ENCODE measurements at regions not wholly inside any gene's neighbourhood (a gene's known extent, or its start where the extent isn't known, plus 50 kb on each side); places are given as distances from the start of the nearest gene placed in this dataset.

DNA sequence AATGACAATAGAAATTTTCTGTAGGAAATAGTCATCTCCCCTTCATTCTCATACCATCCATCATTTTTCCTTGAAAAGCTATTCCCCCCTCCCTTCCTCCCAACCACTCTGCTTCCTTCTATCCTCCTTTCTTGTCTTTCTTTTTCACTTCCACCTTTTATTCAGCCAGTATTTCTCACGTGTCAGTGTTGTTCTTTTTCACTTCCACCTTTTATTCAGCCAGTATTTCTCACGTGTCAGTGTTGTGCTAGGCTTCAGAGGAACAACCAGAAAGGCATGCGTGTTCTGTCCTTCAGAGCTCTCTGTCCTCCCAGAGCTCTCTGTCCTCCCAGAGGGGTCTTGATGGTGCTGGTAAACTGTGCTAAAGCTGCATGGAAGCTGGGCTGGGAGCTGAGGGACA lies 419.6 kb downstream of the GADD45G start:
- no peaks in the 10 kb centered on the region for H3K9me3 ChIP-seq (ENCODE audit: control insufficient read depth, low read length)
- intact Hi-C loops (cut with DNase I) = no loop called here

DNA sequence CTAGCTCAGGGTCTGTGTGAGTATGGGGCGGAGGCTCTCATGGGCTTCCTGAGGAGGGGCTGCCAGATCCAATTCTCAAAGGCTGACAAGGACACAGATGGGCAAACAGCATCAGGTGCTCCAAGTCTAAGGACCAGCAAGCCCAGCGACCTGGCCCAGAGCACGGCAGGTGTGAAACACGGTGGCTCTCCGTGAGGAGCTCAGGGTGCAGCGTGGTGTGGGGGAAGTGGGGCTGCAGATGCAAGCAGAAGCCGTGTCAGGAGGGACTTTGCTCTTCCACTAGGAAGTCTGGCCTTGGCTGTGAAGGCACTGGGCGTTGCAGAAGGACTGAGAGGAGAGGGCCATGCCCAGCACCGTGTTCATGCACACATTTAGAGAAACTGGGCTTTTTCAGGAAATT lies 420.0 kb downstream of the GADD45G start:
- no peaks in the 10 kb centered on the region for H3K27me3 ChIP-seq (ENCODE audit: control insufficient read depth in 1 of 2, insufficient read depth in 2 of 2, low read length in 1 of 2)
- 90 to 95% methylated on average over 9 of the region's 9 CpGs for WGBS, 2 donors
- no peaks in the 10 kb centered on the region for H3K9me3 ChIP-seq (ENCODE audit: control insufficient read depth, low read length)
- ATAC-seq (ENCODE audit: low FRiP score) (no peak), DNase-seq (peak in 1 of 2 donors; percentile 57)
- no peaks in the 10 kb centered on the region for H3K36me3 ChIP-seq (ENCODE audit: control insufficient read depth in 1 of 2, insufficient read depth in 2 of 2, low read length in 1 of 2)
- H3K4me3 ChIP-seq (ENCODE audit: low read length in 2 of 2) = no peak overlapping the region
- no peak overlapping the region for H3K27ac ChIP-seq (ENCODE audit: low read depth in 1 of 2, low read length in 2 of 2)
- intact Hi-C loops (cut with DNase I) = no loop called here
- H3K4me1 ChIP-seq (ENCODE audit: control insufficient read depth in 1 of 2, insufficient read depth in 2 of 2, low read length in 2 of 2) = peaks cover 0 to 3% of the 10 kb centered on the region in 2 donors

More for the DNA sequence above, 419.6 kb downstream of the GADD45G start:
- WGBS, 2 donors = 63 to 77% methylated on average over 3 of the region's 3 CpGs
- Histone ChIP-seq H3K27me3 (ENCODE audit: control insufficient read depth in 1 of 2, insufficient read depth in 2 of 2, low read length in 1 of 2) (no peaks in the 10 kb centered on the region), H3K4me1 (ENCODE audit: control insufficient read depth in 1 of 2, insufficient read depth in 2 of 2, low read length in 2 of 2) (peaks cover 0 to 3% of the 10 kb centered on the region in 2 donors), H3K4me3 (ENCODE audit: low read length in 2 of 2) (no peak overlapping the region), H3K36me3 (ENCODE audit: control insufficient read depth in 1 of 2, insufficient read depth in 2 of 2, low read length in 1 of 2) (no peaks in the 10 kb centered on the region), H3K27ac (ENCODE audit: low read depth in 1 of 2, low read length in 2 of 2) (no peak overlapping the region)
- DNase-seq (no peak), ATAC-seq (ENCODE audit: low FRiP score) (no peak)

DNA sequence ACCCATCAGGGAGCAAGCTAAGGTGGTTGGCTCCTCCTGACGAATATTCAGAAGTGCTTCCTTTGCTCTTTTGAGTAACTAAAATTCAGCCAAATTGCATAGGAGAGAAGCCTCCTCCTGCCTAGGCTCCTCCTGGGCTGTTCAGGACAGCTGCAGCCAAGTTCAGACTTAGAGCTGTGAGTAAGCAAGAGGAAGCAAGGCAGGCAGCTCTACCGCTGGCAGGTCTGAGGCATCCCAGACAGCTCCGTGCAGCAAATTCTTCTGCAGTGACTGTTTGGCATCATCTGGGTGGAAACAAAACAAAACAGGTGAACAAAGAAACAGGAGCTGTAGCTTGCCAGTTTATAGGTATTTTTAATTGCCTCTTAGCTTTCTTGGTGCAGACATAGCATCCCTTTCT lies 421.0 kb downstream of the GADD45G start:
- H3K27ac ChIP-seq (ENCODE audit: low read depth in 1 of 2, low read length in 2 of 2) = no peak overlapping the region
- DNase-seq = no peak

DNA sequence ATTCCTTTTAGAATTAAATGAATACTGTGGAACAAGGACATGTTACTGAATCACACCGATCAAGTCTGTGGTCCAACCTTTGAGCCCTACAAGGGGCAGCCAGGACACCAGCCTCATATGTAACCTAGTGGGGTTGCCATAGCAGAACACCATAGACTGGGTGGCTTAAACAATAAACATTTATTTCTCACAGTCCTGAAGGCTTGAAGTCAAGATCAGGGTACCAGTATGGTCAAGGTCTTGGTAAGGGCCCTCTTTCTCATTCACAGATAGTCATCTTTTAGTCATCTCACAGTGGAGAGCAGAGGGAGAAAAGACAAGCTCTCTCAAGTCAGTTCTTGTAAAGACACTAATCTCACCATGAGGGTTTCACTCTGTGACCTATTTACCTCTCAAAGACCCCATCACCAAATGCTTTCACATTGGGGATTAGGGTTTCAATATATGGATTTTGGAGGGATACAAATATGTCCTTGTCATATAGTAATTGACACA lies 422.5 kb downstream of the GADD45G start:
- WGBS, 2 donors = 95 to 97% methylated on average over 1 of the region's 1 CpG
- no peaks in the 10 kb centered on the region for H3K4me1 ChIP-seq (ENCODE audit: control insufficient read depth in 1 of 2, insufficient read depth in 2 of 2, low read length in 2 of 2)
- no peaks in the 10 kb centered on the region for H3K36me3 ChIP-seq (ENCODE audit: control insufficient read depth in 1 of 2, insufficient read depth in 2 of 2, low read length in 1 of 2)
- no peak for DNase-seq
- H3K9me3 ChIP-seq (ENCODE audit: control insufficient read depth, low read length) = no peaks in the 10 kb centered on the region
- no peak for ATAC-seq (ENCODE audit: low FRiP score)
- intact Hi-C loops (cut with DNase I) = no loop called here
- H3K27ac ChIP-seq (ENCODE audit: low read depth in 1 of 2, low read length in 2 of 2) = no peak overlapping the region
- H3K4me3 ChIP-seq (ENCODE audit: low read length in 2 of 2) = no peak overlapping the region
- H3K27me3 ChIP-seq (ENCODE audit: control insufficient read depth in 1 of 2, insufficient read depth in 2 of 2, low read length in 1 of 2) = no peaks in the 10 kb centered on the region

More for the DNA sequence above, 421.0 kb downstream of the GADD45G start:
- no peaks in the 10 kb centered on the region for H3K27me3 ChIP-seq (ENCODE audit: control insufficient read depth in 1 of 2, insufficient read depth in 2 of 2, low read length in 1 of 2)
- no peaks in the 10 kb centered on the region for H3K36me3 ChIP-seq (ENCODE audit: control insufficient read depth in 1 of 2, insufficient read depth in 2 of 2, low read length in 1 of 2)
- H3K4me1 ChIP-seq (ENCODE audit: control insufficient read depth in 1 of 2, insufficient read depth in 2 of 2, low read length in 2 of 2) = peaks cover 0 to 2% of the 10 kb centered on the region in 2 donors
- intact Hi-C loops (cut with DNase I) = no loop called here
- H3K9me3 ChIP-seq (ENCODE audit: control insufficient read depth, low read length) = no peaks in the 10 kb centered on the region
- 74 to 77% methylated on average over 3 of the region's 3 CpGs for WGBS, 2 donors
- ATAC-seq (ENCODE audit: low FRiP score) = no peak
- no peak overlapping the region for H3K4me3 ChIP-seq (ENCODE audit: low read length in 2 of 2)

DNA sequence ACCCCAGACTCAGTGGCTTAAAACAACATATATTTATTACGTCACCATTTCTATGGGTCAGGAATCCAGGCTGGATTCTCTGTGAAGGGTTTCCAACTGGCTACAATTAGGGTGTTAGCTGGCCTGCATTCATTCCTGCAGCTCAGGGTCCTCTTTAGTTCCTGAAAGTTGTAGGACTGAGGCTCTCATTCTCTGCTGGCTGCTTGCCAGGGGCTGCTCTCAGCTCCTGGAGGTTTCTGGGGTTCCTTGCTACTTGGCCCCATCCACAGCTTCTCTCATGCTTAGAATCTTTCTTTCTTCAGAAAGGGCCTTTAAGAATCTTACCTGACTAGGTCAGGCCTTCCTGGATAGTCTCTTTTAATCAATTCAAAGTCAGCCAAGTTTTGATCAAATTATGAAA lies 424.6 kb downstream of the GADD45G start:
- no peak for DNase-seq
- 44 to 60% methylated on average over 1 of the region's 1 CpG for WGBS, 2 donors
- Histone ChIP-seq H3K27me3 (ENCODE audit: control insufficient read depth in 1 of 2, insufficient read depth in 2 of 2, low read length in 1 of 2) (no peaks in the 10 kb centered on the region), H3K9me3 (ENCODE audit: control insufficient read depth, low read length) (no peaks in the 10 kb centered on the region), H3K4me3 (ENCODE audit: low read length in 2 of 2) (no peak overlapping the region), H3K36me3 (ENCODE audit: control insufficient read depth in 1 of 2, insufficient read depth in 2 of 2, low read length in 1 of 2) (no peaks in the 10 kb centered on the region), H3K27ac (ENCODE audit: low read depth in 1 of 2, low read length in 2 of 2) (no peak overlapping the region), H3K4me1 (ENCODE audit: control insufficient read depth in 1 of 2, insufficient read depth in 2 of 2, low read length in 2 of 2) (no peaks in the 10 kb centered on the region)
- ATAC-seq (ENCODE audit: low FRiP score) = no peak
- intact Hi-C loops (cut with DNase I) = no loop called here

DNA sequence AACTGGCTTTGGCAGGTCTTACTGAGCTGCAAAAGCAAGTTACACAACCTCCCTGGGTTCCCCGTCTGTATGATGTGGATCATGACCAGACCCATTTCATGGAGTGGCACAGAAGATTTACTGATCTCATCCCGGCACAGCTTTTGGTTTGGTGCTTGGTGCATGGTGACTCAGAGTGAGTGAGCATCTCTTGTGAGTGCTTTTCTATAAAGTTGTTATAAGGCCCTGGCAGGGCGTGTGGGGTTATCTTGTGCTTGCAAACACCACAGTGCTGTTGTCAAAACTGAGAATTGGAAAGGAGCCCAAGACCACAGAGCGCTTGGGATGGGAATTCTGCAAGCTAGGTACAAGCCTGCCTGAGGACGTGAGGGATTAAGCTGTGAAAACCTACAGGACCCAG lies 425.2 kb downstream of the GADD45G start:
- no peaks in the 10 kb centered on the region for H3K36me3 ChIP-seq (ENCODE audit: control insufficient read depth in 1 of 2, insufficient read depth in 2 of 2, low read length in 1 of 2)
- ATAC-seq (ENCODE audit: low FRiP score) = no peak
- no peaks in the 10 kb centered on the region for H3K27me3 ChIP-seq (ENCODE audit: control insufficient read depth in 1 of 2, insufficient read depth in 2 of 2, low read length in 1 of 2)
- WGBS, 2 donors = 90 to 91% methylated on average over 5 of the region's 5 CpGs
- intact Hi-C loops (cut with DNase I) = no loop called here
- H3K27ac ChIP-seq (ENCODE audit: low read depth in 1 of 2, low read length in 2 of 2) = no peak overlapping the region
- no peak for DNase-seq
- no peaks in the 10 kb centered on the region for H3K4me1 ChIP-seq (ENCODE audit: control insufficient read depth in 1 of 2, insufficient read depth in 2 of 2, low read length in 2 of 2)
- H3K4me3 ChIP-seq (ENCODE audit: low read length in 2 of 2) = no peak overlapping the region
- no peaks in the 10 kb centered on the region for H3K9me3 ChIP-seq (ENCODE audit: control insufficient read depth, low read length)

DNA sequence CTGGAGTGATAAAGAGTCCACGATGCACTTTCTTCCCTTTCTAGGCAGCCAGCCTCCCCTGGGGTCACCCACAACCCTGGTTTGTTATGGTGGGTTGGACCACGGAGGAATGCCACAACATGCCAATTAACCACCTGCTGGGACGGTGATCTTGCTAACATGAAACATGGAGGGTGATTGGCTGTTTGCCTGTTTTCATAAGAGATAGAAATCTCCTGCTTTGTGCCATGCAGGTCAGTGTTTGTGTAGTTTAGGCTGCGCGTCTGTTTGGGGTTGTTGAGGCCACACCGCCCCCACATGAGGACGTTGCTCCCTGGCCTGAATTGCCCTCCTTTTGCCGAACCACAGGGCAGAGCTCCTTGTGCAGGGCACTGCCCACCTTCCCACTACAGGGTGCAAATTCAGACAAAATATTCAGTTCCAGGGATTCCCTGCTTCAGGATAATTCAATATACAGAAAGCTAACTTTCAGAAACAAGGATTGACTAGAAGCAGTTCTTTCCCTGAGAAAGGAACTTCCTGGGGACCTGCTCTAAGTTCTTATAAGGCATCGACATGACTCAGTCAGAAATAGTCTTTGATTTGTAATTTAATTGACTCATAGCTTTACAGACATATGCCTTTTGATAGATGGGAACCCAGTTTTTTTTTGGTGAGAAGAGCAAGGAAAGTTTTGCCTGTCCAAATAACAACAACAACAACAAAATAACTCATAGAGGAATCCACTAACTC lies 427.6 kb downstream of the GADD45G start:
- no peaks in the 10 kb centered on the region for H3K36me3 ChIP-seq (ENCODE audit: control insufficient read depth in 1 of 2, insufficient read depth in 2 of 2, low read length in 1 of 2)
- H3K27ac ChIP-seq (ENCODE audit: low read depth in 1 of 2, low read length in 2 of 2) = no peak overlapping the region
- 59 to 66% methylated on average over 9 of the region's 9 CpGs for WGBS, 2 donors
- no peaks in the 10 kb centered on the region for H3K27me3 ChIP-seq (ENCODE audit: control insufficient read depth in 1 of 2, insufficient read depth in 2 of 2, low read length in 1 of 2)
- no peaks in the 10 kb centered on the region for H3K4me1 ChIP-seq (ENCODE audit: control insufficient read depth in 1 of 2, insufficient read depth in 2 of 2, low read length in 2 of 2)
- H3K9me3 ChIP-seq (ENCODE audit: control insufficient read depth, low read length) = no peaks in the 10 kb centered on the region
- no peak for ATAC-seq (ENCODE audit: low FRiP score)
- no peak for DNase-seq
- H3K4me3 ChIP-seq (ENCODE audit: low read length in 2 of 2) = no peak overlapping the region
- intact Hi-C loops (cut with DNase I) = no loop called here

DNA sequence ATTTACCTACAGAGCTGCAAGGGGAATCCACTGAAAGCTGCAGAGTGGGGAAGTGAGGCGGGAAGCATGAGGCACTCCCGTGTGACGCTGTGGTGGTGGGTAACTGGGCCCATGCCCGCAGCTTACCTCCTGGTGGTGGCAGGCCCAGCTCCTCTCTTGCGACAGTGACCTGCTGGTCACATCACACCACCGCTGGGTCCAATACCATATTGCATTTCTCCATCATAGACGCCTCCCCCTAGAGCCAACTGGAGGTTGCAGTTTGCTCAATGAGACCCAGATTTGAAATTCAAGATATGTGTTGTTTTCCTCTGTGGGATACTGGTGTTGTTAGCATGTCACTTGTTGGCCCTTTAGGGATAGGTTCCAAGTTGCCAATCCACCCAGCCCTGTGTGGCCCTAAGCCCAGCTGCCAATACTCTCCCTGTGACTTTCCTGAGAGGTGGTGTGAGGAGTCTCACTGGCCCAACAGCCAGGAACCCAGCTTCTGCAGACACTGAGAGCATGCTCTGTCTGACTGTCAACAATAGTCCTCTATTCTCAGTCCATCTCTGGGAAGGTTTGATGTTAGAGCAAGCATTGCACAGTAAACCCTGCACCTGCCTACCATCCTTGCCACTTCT lies 428.3 kb downstream of the GADD45G start:
- Histone ChIP-seq H3K27me3 (ENCODE audit: control insufficient read depth in 1 of 2, insufficient read depth in 2 of 2, low read length in 1 of 2) (no peaks in the 10 kb centered on the region), H3K9me3 (ENCODE audit: control insufficient read depth, low read length) (no peaks in the 10 kb centered on the region), H3K36me3 (ENCODE audit: control insufficient read depth in 1 of 2, insufficient read depth in 2 of 2, low read length in 1 of 2) (no peaks in the 10 kb centered on the region), H3K4me3 (ENCODE audit: low read length in 2 of 2) (no peak overlapping the region), H3K27ac (ENCODE audit: low read depth in 1 of 2, low read length in 2 of 2) (no peak overlapping the region), H3K4me1 (ENCODE audit: control insufficient read depth in 1 of 2, insufficient read depth in 2 of 2, low read length in 2 of 2) (no peaks in the 10 kb centered on the region)
- no peak for ATAC-seq (ENCODE audit: low FRiP score)
- WGBS, 2 donors = 96 to 97% methylated on average over 7 of the region's 7 CpGs
- no peak for DNase-seq
- intact Hi-C loops (cut with DNase I) = no loop called here

DNA sequence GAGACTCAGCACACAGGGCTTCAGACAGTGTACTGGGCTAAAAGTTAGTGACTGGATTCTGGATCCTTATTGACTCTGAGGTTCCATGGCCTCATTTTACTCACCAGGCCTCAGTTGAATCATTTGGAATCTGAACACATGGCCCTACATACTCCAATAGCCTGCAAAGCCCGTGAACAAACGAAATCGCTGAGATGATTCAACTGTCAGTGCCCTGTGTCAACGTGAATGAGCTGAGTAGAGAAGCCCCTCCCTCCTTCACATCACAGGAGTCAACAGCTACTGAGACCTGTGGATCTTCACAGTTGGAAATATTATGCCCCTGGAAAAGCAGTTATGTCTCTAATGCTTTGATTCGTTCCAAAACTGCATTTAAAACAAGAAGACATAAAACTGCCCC lies 429.3 kb downstream of the GADD45G start:
- Histone ChIP-seq H3K36me3 (ENCODE audit: control insufficient read depth in 1 of 2, insufficient read depth in 2 of 2, low read length in 1 of 2) (no peaks in the 10 kb centered on the region), H3K9me3 (ENCODE audit: control insufficient read depth, low read length) (no peaks in the 10 kb centered on the region), H3K4me1 (ENCODE audit: control insufficient read depth in 1 of 2, insufficient read depth in 2 of 2, low read length in 2 of 2) (no peaks in the 10 kb centered on the region), H3K4me3 (ENCODE audit: low read length in 2 of 2) (no peak overlapping the region), H3K27me3 (ENCODE audit: control insufficient read depth in 1 of 2, insufficient read depth in 2 of 2, low read length in 1 of 2) (no peaks in the 10 kb centered on the region), H3K27ac (ENCODE audit: low read depth in 1 of 2, low read length in 2 of 2) (no peak overlapping the region)
- 86 to 88% methylated on average over 5 of the region's 5 CpGs for WGBS, 2 donors
- ATAC-seq (ENCODE audit: low FRiP score) = no peak
- intact Hi-C loops (cut with DNase I) = no loop called here
- no peak for DNase-seq
